Islet precursor cell (in vitro differentiated cells): ENCODE measurements at regions not wholly inside any gene's neighbourhood (a gene's known extent, or its start where the extent isn't known, plus 50 kb on each side); places are given as distances from the start of the nearest gene placed in this dataset.

Experiments
- DNase-seq: peaks from one replicate; pipeline ENCODE4 v3.0.0-alpha.2; 2018

DNA sequence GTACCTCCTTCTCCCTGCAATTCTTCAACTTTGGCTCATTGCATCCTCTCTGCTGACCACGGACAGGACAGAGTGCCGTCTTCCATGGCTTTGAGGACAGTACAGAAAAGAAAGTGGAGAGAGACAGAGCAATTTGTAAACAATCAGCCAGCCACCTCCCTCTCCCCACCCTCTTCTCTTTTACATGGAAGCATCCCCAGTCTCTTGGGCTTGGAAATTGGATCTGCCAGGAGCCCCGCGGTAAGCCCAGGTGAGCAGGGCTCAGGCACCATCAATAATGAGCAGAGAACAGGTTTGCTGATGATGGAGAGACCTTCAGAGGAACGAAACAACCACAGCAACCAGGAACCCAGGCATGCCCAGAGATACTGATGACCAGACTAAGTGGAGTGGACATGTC is 194.9 kb upstream of the TNRC6C start:
- no peak for DNase-seq

GRCh38 chr17:77765292-77765691 is 193.2 kb upstream of the TNRC6C start:
- DNase-seq = no peak

- DNase-seq = no peak
Observed at GRCh38 chr17:77767148-77767547, 191.4 kb upstream of the TNRC6C start.

DNA sequence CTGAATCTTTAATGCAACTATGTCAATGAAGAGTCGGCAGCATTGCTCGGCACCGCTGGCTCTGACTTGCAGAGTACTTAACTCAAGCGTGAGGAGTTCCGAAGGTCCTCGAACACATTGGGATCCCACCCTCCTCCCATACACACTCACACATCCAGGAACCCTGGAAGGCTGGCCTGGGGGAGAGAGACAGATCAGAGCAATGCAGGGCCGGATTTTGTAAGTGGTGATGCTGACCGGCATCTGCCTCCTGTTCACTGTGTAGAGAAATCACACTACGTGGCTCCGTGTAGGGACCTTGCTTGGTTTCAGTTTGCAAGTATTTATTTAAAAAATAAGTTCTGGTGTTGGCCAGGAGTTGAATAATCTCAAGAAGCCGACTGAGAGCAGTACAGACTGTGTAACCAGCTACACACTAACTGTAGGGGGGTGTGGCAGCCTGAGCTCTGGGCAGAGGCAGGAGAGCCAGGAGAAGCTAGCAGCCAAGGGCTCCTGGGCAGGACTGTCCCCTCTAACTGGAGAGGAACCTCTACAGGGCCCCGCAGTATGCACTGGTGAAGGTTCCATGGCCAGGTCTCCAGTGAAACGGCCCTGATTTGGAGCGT is 190.2 kb upstream of the TNRC6C start:
- no peak for DNase-seq

GRCh38 chr17:77769215-77769614 is 189.3 kb upstream of the TNRC6C start:
- no peak for DNase-seq

- DNase-seq = peak; percentile 84
Observed at GRCh38 chr17:77769762-77770161, 188.7 kb upstream of the TNRC6C start.

DNA sequence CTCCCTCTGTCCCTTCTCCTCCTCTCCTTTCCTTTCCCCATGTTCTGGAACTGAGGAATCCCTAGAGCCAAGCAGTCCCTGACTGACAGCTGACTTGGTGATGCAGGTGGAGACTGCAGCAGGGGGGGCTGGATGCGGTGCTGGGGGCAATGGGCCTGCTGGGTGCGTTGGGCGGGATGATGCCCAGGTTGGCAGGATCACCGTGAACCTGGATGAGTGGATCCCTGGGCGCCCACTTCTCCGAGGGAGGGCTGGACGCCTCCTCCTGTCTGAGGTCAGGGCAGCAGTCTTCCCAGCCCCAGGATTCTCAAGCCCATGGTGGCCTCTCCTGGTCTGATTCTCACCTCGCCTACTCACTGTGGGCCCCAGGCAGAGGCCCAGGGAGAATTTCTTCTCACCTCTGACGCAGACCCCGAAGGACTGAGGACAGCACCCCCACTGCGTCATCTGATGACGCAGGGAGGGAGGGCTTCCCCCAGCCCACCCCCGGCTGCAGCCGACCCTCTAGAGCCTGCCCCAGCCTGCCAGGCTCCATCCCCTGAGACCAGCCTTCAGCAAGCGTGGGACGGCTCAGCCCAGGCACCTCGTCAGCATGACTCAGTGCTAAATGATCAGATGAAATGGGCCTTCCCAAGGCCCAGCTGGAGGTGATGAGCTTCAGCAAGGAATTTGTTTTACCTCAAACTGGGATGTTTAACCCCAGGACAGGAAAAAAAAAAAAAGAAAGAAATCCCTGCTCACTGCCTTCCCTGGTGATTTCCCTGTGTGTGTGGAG is 188.0 kb upstream of the TNRC6C start:
- peak; percentile 95 for DNase-seq

- DNase-seq = no peak
Observed at GRCh38 chr17:77771145-77771544, 187.4 kb upstream of the TNRC6C start.

DNA sequence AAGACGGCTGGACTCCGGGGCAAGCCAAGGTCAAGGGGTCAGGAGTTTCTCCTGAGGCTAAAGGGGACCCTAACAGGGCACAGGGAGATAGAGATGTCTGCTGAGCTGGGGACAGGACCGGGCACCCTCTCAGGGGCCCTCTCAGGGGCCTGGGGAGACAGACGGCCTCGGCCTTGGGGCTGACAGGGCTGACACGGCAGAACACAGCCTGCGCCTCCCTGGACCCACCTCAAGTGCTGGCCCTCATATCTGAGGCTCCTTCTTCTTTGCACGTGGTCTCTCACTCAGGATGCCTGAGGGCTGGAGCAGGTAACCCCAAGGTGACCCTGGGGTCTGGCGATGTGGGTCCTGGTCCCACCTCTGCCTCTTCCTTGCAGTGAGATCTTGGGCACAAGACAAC is 186.9 kb upstream of the TNRC6C start:
- DNase-seq = no peak

GRCh38 chr17:77771998-77772397 is 186.5 kb upstream of the TNRC6C start:
- DNase-seq = no peak

- DNase-seq = peak; percentile 98
Observed at GRCh38 chr17:77772461-77772897, 186.0 kb upstream of the TNRC6C start.

DNA sequence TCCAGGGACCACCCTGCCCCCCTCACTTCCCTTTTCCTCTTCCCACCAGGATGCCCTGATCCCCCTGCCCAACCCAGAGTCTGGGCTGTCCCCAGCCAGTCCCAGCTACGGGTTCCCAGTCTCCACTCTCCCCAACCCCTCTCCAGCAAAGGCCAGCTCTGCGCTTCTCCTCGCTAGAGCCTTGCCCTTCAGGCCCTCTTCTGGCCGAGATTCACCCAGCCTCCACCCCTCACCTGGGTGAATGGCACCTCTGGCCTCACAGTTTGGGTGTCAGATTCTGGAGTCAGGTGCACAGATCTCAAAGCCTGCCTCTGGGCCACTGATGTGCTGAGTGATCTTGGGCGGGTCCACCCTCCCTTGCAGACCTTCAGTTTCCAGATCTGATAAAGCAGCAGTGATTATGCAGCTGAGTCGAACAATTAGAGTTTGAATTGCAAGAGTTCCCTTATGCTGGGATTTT is 185.6 kb upstream of the TNRC6C start:
- no peak for DNase-seq

DNA sequence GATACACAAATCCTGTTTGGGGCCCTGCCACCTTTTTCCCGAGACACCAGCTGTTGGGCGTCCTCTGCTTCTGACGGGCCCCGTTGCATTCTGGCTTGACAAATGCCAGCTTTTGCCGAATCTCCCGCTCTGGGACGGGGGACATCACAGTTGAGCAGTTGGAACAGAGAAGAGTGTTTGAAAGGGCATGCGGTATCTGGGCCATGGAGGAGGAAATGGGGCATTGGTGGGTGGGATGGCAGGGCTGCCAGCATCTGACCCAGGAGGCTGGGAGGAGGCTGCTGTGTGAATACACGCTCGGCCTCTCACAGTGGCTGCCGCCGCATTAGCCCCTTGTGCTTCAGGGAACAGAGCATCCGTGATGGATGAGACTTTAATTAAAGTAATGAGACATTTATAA is 184.3 kb upstream of the TNRC6C start:
- no peak for DNase-seq

- no peak for DNase-seq
Observed at GRCh38 chr17:77778636-77779489, 179.6 kb upstream of the TNRC6C start.

GRCh38 chr17:77779711-77780539 is 178.6 kb upstream of the TNRC6C start:
- DNase-seq = no peak

DNA sequence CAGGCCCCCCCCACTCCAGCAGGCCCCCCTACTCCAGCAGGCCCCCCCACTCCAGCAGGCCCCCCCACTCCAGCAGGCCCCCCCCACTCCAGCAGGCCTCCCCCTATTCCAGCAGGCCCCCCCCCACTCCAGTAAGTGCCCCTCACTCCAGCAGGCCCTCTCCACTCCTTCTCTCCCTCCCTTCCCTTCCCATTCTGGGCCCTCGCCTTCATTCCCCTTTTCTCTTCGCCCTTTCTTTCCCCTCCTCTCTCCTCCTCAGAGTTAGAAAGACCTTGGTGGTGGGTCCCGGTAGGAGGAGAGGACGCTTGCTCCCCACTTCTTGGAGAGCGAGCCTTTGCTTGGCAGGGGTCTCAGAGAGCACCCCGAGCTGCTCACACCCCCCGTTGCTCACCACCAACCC is 177.0 kb upstream of the TNRC6C start:
- DNase-seq = no peak

- DNase-seq = no peak
Observed at GRCh38 chr17:77782201-77782600, 176.3 kb upstream of the TNRC6C start.

DNA sequence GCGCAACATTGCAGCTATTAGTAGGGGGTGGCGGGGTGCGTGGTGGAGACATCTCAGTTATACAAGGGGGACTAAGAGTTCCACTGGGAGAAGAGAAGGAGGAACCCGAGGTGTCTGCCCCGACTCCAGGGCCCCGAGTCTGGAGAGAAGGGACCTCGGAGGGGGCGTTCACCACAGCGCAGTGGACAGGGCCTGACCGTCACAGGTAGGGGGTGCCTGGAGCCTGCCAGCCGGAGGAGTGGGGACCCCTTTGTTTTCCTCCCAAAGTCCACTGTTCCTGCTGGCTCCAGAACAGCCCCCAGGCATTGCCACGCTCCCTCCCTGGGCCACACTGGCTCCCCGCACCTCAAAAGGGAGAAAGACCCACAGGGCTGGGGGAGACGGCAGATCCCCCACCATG is 175.9 kb upstream of the TNRC6C start:
- DNase-seq = no peak

DNA sequence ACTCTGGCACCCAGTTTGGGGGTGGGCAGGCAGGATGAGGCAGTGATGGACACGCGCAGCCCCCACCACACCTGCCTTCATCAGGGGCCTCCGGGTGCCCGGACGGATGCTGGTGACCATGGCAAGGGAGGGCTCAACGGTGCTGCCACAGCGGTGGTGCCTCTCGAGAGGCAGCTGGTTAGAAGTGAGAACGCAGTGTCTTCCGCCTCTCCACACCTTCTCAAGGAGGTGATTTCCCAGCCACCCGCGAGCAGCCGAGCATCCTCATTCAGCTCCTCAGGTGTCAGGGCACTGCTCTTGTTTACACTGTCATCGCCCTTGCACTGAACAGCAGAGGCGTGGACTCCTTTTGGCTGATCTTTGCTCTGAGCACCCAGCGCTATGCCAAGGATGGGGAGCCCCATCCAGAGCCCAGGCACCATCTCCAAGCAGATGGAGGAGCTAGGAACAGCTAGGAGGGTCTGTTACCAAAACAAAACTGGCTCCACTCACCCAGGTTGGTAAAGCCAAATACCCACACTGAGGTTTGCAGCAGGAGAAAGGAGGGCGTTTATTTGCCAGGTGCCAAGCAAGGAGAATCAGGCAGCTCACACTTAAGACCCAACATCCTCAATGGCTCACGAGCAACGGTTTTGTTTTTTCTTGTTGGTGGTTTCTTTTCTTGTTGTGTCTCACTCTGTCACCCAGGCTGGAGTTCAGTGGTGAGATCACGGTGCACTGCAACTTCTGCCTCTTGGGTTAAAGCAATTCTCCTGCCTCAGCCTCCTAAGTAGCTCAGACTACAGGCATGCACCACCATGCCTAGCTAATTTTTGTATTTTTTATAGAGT is 174.3 kb upstream of the TNRC6C start:
- DNase-seq = no peak

GRCh38 chr17:77785312-77785905 is 173.1 kb upstream of the TNRC6C start:
- no peak for DNase-seq

- DNase-seq = no peak
Observed at GRCh38 chr17:77786090-77786489, 172.4 kb upstream of the TNRC6C start.
